Non-pigmented ciliary epithelial cell (primary cell): ENCODE measurements at regions not wholly inside any gene's neighbourhood (a gene's known extent, or its start where the extent isn't known, plus 50 kb on each side); places are given as distances from the start of the nearest gene placed in this dataset.

ENCODE experiments used
- DNase-seq: peaks from one replicate; pipeline ENCODE4 v3.0.0-alpha.2; 2010; ENCODE audit warnings: low read depth

DNA sequence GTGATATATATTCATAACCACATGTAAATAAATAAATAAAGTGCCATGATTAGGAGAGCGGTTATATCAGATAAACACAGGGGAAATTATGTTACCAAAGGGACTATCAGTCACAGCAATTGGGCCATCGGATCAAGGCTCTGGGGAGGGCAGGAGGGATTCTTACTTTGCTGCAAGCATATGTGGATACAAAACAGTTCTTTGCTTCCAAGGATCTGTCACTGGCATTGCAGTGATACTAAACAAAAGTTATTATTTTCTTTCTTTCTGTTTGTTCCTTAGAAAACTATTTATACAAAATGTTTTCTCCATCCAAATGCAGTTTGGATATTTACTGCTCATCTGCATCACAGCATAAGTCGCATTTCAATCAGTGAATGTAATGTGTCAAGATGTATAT lies 188.4 kb upstream of the MGMT start:
- DNase-seq, result no peak

DNA sequence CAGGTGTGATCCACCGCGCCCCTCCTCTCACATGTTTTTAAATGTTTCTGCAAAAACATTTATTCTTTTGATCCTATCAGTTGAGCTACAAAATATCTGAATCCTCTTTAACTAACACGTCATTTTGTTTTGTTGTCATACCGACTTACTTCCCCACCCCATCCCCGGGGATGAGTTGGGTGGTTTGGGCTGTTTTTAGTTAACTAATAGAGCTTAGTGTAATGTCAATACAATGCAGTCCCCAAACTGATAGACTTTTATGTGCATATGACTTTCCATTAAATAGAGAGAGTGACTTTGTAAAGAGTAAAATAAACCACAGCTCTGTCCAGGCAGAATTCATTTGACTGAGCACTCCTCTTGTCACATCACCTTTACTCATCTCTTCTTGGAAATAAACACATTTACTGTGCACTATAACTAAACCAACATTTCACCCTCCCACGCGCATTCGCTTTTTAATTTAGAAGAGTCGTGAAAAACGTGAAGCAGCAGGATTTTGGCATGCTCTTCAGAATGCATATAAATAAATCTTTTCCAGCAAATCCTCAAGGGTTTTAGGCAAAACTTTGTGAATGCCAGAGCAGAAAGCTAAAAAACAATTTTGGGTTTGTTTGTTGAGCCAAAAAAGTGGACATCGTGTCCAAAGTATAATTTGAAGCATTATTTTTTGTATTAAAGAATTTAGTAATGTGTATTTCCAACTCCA lies 187.4 kb upstream of the MGMT start:
- no peak for DNase-seq

DNA sequence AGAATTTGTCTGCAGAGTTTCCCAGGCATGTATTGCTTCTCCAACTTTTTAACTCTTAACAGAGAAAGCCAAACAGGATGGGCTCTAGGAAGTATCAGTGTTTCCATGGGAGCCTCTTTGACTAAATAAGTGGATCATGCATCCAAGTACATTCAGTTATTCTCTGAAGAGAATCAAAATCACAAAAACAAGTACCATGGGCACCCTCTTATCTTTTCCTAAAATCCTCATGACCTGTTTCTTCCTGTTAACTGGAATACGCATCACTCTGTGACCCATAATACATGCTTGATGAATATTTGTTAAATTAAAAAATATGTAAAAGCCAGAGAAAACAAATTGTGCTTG lies 186.9 kb upstream of the MGMT start:
- no peak for DNase-seq

DNA sequence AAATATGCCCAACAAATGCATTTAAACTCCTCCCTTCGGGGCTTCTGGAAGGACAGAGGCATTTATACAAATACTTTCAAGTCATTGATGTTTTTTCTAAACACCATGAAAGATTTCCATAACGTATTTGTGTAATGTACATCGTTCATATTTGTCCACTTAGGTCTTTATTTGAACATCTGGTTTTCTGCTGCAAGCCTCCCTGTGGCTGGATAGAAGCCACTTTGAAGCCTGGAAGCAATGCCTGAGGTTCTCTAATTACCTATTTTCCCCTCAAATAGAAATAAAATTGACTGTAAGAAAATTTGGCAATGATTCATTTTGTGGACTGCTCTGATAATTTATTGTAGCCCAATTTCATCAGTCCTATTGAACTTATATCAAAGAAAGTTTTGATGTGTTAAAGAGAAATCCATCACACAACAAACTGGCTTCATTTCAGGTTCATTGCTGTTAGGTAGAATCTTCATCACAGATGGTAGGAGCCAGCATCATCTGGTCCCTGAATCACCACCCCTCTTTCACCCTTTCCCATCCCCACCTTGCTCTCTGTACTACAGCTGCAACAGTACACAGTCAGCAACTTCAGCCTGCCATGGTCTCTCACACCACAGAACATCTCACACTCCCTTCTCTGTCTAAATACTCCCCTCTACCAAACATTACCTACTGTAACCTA lies 186.0 kb upstream of the MGMT start:
- DNase-seq, result no peak

DNA sequence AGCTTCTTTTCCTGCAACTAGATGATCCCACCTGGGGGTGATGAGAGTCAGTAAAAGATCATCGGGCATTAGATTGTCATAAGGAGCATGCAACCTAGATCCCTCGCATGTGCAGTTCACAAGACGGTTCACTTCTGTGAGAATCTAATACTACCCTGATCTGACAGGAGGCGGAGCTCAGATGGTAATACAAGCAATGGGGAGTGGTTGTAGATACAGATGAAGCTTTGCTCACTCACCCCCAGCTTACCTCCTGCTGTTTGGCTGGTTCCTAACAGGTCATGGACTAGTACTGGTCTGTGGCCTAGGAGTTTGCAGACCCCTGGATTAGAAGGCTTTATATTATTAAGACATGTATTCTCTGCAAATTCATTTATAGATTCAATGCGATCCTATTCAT lies 181.6 kb upstream of the MGMT start:
- no peak for DNase-seq

DNA sequence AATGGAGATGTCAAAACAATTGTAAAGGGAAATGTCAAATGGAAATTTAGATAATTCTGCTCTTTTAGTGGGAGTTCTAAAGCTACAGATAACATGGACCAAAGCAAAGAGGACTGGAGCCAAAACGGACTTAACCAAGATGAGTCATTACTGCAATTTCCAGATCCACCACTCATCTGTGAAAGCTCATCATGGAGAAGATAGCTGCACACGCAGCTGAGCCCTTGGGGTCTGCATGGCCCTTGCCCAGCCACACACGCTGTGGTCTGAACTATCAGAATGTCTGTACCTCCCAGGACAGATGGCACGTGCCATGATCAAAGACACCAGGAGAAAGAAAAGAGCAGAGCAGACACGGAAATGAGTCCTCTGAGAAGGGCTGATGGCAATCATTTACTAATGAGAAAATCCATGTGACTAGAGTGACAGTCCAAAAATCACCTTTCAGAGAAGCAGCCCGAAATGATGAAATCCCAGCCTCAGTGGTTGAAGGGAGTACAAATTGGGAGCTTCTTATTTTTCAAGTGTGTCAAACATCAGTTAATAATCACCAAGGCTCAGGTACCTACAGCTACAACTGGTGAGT lies 177.9 kb upstream of the MGMT start:
- no peak for DNase-seq

DNA sequence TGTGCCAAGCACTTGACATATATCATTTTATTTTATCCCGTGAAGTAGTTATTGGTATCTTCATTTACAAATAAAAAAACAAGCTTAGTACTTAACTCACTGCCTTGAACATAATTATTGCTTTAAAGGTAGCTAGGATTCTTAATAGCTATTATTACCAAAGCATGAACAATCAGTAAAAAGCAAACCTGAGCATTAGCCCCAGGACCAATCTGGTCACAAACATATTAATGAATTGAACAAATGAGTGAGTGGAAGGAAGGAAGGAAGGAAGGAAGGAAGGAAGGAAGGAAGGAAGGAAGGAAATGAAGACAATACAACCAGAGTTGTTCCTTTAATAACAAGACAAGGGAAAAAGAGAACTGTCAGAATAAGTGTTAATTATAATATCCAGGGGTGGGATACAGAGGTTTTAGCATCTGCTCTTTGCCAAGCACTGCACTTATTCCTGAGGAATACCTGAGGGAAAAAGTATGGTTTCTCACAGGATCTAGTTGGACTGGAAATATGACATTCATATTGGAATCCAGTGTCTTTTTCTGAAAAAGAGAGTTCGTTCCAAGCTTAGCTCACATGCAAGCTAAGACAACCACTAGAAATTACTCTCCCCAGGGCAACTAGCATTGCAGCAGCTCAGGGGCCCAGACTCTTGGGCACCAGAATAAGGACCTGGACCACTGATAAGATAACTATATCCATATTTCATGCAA lies 172.9 kb upstream of the MGMT start:
- no peak for DNase-seq

DNA sequence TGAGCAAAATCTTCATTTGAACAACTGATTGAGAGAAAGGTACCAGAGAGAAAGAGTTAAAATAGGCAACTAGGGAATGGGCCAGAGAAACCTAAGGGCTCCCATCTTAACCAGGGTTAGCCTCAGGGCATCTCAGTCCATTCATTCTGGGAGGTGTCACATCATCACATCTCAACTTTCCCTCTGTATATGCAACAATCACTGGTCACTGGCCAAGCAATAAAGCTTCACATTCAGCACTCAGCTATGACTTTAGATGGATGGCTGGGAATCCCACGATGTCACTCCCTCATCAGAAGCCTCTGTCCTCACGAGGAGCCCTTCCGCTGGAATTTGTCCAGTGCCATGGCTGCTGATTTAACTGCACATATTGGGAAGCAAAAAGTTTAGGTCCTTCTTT lies 172.1 kb upstream of the MGMT start:
- DNase-seq, result no peak

DNA sequence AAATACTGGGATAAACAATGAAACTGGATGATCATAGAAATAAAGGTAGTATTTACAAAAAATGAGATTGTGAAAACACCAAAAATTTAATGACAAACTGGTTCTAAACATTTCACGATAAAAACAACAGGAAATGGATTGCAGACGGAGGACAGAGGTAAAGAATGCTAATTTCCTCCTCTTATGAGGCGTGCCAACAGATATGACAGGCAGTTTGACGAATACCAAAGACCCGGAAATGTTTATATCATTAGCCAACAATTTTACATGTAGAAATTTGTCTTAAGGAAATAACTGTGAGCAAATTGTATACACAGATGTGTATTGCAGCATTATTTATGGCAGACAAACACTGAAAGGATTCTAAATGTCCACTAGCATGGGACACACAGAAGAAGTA lies 162.0 kb upstream of the MGMT start:
- DNase-seq, result no peak

DNA sequence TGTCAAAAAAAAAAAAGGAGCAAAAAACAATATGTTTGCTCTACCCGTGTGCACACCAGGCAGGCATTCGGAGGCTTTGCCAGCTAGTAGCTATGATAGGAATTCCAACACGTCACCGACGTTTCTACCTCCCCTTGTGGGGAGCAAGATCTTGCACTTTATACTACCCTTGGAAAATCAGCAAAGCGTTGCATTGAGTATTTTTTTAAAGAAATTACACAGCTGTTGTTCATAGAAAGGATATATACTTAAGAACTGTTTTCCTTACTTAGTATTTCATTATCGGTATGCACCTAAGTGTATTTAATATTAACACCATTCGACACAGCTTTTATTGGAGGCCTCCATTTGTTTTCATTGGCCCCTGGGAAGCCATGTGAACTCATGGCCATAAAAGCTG lies 159.9 kb upstream of the MGMT start:
- no peak for DNase-seq

DNA sequence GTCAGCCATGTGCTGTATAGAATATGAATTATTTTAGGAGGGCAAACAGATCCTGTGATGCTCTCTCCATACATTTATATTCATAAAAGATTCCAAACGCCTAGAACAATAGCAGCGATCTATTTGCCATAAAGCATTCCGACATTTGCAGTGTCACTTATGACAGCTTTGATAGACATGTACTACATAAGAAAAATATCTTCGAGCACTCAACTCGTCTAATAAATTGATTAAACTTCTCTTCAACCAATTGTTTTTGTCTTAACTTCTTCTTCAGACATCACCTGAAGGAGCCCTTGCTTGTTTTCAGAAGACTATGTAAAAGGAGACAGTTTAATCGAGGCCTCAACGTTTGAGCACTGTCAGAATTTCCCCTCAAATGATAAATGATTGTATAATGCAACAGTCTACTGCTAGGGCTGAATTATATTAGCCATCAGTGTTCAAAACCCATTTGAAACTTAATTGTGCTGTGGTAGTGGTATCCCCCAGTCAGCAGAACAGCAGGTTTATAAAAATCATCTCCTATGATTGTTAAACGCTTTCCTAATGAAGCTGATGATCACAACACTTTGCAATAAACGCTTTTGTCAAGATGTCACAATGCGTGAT lies 158.0 kb upstream of the MGMT start:
- DNase-seq, result no peak

DNA sequence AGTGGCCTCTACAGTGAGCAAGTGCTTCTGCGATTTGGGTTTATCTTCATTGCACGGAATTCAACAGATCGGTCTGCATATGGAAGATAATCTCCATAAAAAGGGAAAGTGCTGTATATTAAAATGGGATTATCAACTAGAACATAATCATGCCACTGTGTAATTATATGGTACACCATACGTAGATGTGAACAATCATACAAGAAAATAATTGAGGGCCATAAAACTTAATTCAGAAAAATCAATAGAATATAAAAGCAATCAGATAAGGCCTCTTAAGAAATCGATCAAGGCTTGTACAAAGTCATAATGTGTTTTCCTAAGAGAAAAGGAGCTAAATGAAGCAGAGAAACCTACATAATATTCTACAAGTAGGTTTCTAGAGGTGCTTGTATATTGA lies 157.5 kb upstream of the MGMT start:
- DNase-seq, result no peak

DNA sequence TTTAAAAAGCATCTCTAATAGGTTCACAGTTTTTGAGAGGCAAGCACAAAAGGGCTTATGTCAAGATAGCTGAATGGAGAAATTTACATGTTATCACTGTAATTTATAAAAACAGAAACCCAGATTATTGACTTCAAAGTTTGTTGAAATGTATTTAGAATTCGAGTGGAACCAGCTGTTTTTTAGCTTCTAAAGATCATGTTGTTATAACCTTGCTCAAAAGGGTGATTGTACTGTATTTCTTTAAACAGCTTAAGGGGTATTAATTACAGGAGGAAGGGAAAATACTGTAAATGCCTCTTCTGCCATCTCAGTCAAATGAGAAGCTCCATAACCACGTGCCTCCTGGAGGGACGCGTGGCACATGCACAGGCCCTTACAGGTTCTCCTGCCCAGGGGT lies 156.2 kb upstream of the MGMT start:
- DNase-seq, result no peak

DNA sequence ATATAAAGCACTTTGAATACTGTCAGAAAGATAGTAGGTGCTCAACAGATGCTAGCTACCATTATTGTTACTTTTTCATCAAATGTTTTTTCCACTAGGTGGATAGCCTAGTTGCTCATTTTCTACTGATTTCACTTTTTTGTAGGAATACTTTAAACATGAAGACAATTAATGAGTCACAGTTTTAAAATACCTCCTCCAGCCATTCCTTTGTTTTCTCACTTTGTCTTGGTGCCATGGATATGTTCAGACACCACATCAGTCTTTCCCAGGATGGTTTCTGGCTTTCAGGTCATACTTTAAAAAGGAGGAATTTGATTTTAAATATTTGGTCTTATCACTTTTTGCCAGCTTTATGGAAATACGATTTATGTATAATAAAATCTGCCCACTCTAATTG lies 147.1 kb upstream of the MGMT start:
- DNase-seq, result no peak

DNA sequence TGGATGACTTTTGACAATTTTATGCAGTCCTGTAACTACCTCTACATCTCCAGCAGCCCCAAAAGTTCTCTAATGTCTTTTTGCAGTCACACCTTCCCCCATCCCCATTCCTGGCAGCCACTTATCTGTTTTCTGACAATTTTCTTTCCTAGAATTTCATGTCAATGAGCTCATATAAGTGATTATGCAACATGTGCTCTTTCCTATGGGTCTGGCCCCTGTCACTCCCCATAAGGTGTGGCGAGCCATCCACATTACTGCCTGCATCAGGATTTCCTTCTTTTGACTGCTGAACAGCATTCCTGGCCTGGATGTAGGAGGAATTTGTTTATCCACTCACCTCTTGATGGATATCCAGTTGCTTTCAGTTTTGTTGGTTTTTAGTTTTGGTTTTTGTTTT lies 146.7 kb upstream of the MGMT start:
- no peak for DNase-seq

DNA sequence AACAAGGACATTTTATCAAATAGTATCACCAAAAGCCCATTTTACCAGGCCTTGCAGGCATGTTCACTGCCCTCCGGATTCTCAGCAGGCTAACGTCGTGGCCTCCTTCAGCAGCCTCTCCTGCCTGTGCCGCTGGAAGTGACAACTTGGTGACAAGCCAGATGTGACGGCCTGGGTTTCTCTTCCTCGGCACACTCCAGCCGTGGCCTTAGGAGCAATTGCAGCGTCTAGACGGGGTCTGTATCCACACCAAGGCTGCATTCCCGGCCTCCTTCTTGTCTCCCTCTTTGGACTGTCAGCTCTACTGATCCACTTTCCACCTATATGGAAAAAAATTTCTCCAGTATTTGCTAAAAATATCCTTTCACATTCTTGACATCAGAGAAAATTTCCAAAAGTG lies 145.3 kb upstream of the MGMT start:
- DNase-seq, result no peak

DNA sequence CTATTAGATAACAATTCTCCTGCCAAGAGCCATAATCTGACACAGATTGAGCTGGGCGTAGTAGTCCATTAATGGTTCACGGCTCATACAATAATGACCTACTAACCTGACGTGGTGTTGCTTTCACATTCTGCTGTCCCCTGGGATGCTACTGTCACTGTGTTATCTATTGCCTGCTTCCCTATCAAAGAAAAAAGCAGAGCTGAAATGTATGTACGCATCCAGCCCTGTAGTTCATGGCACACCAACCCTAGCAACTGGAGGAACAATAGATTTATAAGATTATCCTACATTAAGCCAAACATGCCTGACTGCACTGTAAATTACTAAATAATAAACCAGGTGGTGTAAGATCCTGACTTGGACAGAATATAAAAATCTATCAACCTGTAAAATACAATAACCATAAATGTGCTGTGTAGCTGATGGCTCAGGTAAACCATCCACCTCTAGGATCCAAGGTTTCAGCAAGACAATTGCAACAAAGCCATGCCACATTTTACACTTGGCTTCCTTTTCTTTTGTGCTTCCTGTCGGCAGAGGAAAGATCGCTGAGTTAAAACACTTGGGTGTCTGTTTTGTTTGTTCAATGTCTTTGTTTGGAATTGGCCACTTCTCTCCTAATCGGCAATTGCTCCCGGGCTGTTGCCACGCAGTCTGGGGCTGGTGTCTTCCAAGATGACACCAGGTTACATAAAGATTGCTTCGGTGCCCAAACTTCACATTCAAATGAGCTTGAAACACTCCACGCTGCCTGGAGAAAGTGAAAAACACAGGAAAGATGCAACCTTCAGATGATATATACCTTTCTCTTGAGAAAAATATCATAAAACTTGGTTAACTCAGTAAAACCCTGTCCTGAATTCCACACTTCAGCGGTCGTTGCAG lies 143.9 kb upstream of the MGMT start:
- DNase-seq, result no peak

DNA sequence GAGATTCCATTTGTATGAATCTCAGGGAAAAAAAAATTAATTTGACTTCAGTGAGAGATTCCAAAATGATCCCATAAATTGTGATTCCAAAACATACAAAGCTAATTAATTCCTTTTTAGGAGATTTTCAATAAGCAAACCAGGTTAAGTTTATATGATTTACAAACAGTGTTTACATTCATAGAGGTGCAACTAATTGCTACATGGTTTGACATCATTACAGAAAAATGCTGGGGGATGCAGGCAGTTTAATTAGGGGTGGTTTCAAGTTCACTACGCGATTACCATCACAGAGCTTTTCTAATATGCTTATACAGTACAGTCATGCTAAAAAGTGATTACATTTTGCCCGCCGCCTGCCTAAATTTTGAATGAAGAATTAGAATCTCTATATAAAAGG lies 143.2 kb upstream of the MGMT start:
- no peak for DNase-seq

DNA sequence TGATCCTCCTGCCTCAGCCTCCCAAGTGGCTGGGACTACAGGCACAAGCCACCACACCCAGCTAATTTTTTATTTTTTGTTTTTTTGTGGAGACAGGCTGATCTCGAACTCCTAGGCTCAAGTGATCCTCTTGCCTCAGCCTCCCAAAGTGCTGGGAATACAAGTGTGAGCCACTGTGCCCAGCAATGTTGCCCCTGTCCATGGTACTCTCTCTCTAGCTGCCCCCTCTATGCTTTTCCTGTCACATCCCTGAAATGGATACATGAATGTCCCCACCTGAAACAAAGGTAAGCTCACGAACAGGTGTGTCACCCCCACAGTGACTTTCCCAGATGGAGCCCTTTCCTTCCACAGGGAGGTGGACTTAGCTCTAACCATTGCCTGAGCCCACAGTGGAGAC lies 141.1 kb upstream of the MGMT start:
- DNase-seq, result no peak

DNA sequence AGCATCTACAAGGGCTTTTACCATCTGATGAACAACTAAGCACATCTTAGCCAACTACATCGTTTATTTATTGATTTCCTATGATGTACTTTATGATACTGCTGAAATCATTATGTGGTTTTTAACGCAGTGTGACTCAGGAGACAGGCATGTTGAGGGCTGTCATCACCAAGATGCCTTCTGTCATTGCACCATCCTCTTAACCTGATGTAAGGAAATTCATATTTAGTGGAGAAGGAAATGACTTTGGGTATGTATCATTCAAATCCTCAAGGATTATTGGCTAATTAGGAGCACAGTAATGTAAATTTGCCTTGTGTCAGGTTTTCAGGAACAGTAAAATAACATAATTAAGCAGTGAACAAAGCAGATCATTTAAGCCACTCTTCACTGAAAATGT lies 138.5 kb upstream of the MGMT start:
- DNase-seq, result no peak

DNA sequence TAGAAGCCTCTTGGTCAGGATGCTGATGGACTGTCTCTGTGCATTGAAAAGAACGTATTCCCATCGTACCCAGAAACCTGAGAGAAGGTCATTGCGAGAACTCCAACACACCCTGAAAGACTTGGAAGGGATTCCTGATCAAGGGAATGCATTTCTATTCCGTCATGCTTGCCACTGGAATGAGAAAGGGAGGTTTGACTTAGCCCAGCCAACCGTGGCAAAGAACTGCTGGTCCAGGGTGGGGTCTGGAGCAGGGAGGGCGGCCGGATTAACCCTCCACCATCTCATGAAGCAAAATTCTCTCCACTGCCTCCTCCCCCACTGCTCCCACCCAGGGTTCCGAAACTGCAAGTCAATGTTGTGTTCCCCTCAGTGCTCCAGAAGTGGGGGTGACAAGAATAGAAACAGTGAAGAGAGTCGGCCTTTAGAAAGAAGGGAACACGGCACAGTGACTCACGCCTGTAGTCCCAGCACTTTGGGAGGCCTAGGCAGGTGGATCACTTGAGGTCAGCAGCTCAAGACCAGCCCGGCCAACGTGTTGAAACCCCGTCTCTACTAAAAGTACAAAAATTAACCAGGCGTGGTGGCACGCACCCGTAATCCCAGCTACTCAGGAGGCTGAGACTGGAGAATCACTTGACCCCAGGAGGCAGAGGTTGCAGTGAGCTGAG lies 137.5 kb upstream of the MGMT start:
- no peak for DNase-seq
